ENCODE measurements at regions not wholly inside any gene's neighbourhood (a gene's known extent, or its start where the extent isn't known, plus 50 kb on each side); places are given as distances from the start of the nearest gene placed in this dataset.
"Not testable (repeated sequence)": the region's sequence is repeated elsewhere in the genome, so short reads cannot be mapped to it uniquely, and the experiment has no call there.

DNA sequence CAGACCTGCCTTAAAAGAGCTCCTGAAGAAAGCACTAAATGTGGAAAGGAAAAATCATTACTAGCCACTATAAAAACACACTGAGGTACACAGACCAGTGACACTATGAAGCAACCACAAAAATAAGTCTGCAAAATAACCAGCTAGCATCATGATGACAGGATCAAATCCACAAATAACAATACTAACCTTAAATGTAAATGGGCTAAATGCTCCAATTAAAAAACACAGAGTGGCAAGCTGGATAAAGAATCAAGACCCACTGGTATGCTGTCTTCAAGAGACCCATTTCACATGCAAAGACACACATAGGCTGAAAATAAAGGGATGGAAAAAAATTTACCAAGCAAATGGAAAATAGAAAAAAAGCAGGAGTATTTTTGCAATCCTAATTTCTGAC lies 114.5 kb downstream of the MTHFS start:
- H3K36me3 ChIP-seq (ENCODE audit: control insufficient read depth in 4 of 4, insufficient read depth in 4 of 4, low read length in 3 of 4); H3K4me3 ChIP-seq (ENCODE audit: control insufficient read depth in 1 of 7, extremely low read depth in 1 of 7, insufficient read depth in 4 of 7, low read depth in 2 of 7, low read length in 6 of 7); H3K4me1 ChIP-seq (ENCODE audit: control extremely low read depth in 1 of 4, control insufficient read depth in 4 of 4, insufficient read depth in 4 of 4, low read length in 3 of 4); H3K27ac ChIP-seq (ENCODE audit: insufficient read depth in 1 of 2, low read depth in 1 of 2, low read length in 2 of 2, poor library complexity in 1 of 2, severe bottlenecking in 2 of 2); H3K27me3 ChIP-seq (replicated peaks in 2 of 5; ENCODE audit: control insufficient read depth in 4 of 5, insufficient read depth in 5 of 5, low read length in 4 of 5); POLR2A ChIA-PET; DNase-seq; CTCF ChIA-PET: not testable (repeated sequence)
- H3K9me3 ChIP-seq (ENCODE audit: control extremely low read depth in 1 of 5, control insufficient read depth in 4 of 5, insufficient read depth in 2 of 5, low read depth in 1 of 5, low read length in 4 of 5) = peaks cover 4 to 29% (median 9%) of the 10 kb centered on the region in 5 experiments
